ENCODE measurements at regions not wholly inside any gene's neighbourhood (a gene's known extent, or its start where the extent isn't known, plus 50 kb on each side); places are given as distances from the start of the nearest gene placed in this dataset.

DNA sequence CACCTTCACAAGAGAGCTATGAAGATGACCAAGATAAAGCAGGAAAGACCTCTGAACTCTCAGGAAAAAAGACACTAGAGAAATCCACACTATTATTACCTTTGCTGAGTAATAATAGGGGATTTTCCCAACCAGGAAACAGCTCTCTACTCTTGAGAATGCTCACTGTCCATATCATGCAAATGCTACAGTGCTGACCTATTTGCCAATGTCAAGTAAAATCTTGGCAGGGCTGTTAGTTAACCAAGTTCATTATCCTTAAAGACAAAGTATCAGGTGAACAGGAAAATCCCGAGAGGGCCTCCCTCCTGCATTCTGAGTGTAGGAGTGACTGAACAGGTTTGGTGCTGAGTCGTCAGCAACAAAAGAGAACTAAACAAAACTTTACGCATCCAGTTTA lies 306.6 kb downstream of the ACTL7B start:
- no peaks in the 10 kb centered on the region for H3K9me3 ChIP-seq (ENCODE audit: control insufficient read depth, low read depth, low read length)
- H3K27me3 ChIP-seq (ENCODE audit: insufficient read depth, low read length), result no peaks in the 10 kb centered on the region
- H3K18ac ChIP-seq (ENCODE audit: insufficient read length, low read depth, low read length), result no peak overlapping the region
- no peak overlapping the region for H2BK15ac ChIP-seq (ENCODE audit: low read depth, low read length)
- H3K79me2 ChIP-seq (ENCODE audit: insufficient read depth, low read length), result no peaks in the 10 kb centered on the region
- H3K79me1 ChIP-seq (ENCODE audit: insufficient read depth, low read depth, low read length, poor library complexity, severe bottlenecking), result no peaks in the 10 kb centered on the region
- TF ChIP-seq, protein P1, sequence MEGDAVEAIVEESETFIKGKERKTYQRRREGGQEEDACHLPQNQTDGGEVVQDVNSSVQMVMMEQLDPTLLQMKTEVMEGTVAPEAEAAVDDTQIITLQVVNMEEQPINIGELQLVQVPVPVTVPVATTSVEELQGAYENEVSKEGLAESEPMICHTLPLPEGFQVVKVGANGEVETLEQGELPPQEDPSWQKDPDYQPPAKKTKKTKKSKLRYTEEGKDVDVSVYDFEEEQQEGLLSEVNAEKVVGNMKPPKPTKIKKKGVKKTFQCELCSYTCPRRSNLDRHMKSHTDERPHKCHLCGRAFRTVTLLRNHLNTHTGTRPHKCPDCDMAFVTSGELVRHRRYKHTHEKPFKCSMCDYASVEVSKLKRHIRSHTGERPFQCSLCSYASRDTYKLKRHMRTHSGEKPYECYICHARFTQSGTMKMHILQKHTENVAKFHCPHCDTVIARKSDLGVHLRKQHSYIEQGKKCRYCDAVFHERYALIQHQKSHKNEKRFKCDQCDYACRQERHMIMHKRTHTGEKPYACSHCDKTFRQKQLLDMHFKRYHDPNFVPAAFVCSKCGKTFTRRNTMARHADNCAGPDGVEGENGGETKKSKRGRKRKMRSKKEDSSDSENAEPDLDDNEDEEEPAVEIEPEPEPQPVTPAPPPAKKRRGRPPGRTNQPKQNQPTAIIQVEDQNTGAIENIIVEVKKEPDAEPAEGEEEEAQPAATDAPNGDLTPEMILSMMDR (conservative IDR thresholded peaks at IDR 0.05), result no peak
- no peak overlapping the region for H3K27ac ChIP-seq (ENCODE audit: insufficient read length, low read depth, low read length)
- DNase-seq, result no peak
- Mint-ChIP-seq H3K36me3 (ENCODE audit: insufficient read depth in 1 of 3, low read depth in 3 of 3) (no peaks in the 10 kb centered on the region), H3K4me3 (no peak overlapping the region), H3K27me3 (ENCODE audit: low read depth) (peaks cover 1% of the 10 kb centered on the region), H3K9me3 (no peaks in the 10 kb centered on the region), H3K4me1 (peaks cover 7 to 25% of the 10 kb centered on the region in 2 experiments), H3K27ac (no peak overlapping the region)
- no peak overlapping the region for H2BK5ac ChIP-seq (ENCODE audit: insufficient read length, low read length)
- no peaks in the 10 kb centered on the region for H3K4me1 ChIP-seq (ENCODE audit: insufficient read depth, low read length)
- no peak overlapping the region for H4K91ac ChIP-seq (ENCODE audit: insufficient read length, low read depth, low read length)
- no peak overlapping the region for H3K56ac ChIP-seq (ENCODE audit: insufficient read length, low read depth, low read length)
- H3K4me2 ChIP-seq (ENCODE audit: insufficient read depth, insufficient read length, low read length), result no peak overlapping the region
- no peak overlapping the region for H2BK120ac ChIP-seq (ENCODE audit: low read depth, low read length, poor library complexity, severe bottlenecking)
- no peak overlapping the region for H2BK12ac ChIP-seq (ENCODE audit: insufficient read length, low read depth, low read length)
- H3K9ac ChIP-seq (ENCODE audit: extremely low read depth, insufficient read length, low read length), result no peak overlapping the region
- no peak overlapping the region for H2AFZ ChIP-seq (ENCODE audit: low read length)
- WGBS (ENCODE audit: extremely low coverage, insufficient read length, low lambda C conversion rate), result no CpG with 5 or more reads among the region's 3 CpGs
- no peak overlapping the region for H2AK5ac ChIP-seq (ENCODE audit: insufficient read length, low read length)
- H3K14ac ChIP-seq (ENCODE audit: insufficient read depth, low read length), result no peak overlapping the region
- no peaks in the 10 kb centered on the region for H4K20me1 ChIP-seq (ENCODE audit: control insufficient read depth, insufficient read depth, insufficient read length)
- no peaks in the 10 kb centered on the region for H3K23me2 ChIP-seq (ENCODE audit: insufficient read length, low read depth, low read length, poor library complexity, severe bottlenecking)
- H3K23ac ChIP-seq (ENCODE audit: insufficient read length, low read depth, low read length), result no peak overlapping the region
- no peak overlapping the region for H3T11ph ChIP-seq (ENCODE audit: low read length)
- no peak overlapping the region for H4K8ac ChIP-seq (replicated peaks; ENCODE audit: insufficient read length, low read depth, low read length)
- no peak overlapping the region for H4K5ac ChIP-seq (ENCODE audit: insufficient read length, low read depth, low read length)
- H2BK20ac ChIP-seq (ENCODE audit: low read depth, low read length, poor library complexity, severe bottlenecking), result no peak overlapping the region
- H3K4ac ChIP-seq (ENCODE audit: low read depth, low read length), result no peak overlapping the region
